AG20443 (cell line): ENCODE measurements at regions not wholly inside any gene's neighbourhood (a gene's known extent, or its start where the extent isn't known, plus 50 kb on each side); places are given as distances from the start of the nearest gene placed in this dataset.
"Not testable (repeated sequence)": the region's sequence is repeated elsewhere in the genome, so short reads cannot be mapped to it uniquely, and the experiment has no call there.

Experiments
- DNase-seq: peaks from one replicate; pipeline ENCODE4 v3.0.0; 2012; ENCODE audit warnings: low spot score, mixed read lengths

DNA sequence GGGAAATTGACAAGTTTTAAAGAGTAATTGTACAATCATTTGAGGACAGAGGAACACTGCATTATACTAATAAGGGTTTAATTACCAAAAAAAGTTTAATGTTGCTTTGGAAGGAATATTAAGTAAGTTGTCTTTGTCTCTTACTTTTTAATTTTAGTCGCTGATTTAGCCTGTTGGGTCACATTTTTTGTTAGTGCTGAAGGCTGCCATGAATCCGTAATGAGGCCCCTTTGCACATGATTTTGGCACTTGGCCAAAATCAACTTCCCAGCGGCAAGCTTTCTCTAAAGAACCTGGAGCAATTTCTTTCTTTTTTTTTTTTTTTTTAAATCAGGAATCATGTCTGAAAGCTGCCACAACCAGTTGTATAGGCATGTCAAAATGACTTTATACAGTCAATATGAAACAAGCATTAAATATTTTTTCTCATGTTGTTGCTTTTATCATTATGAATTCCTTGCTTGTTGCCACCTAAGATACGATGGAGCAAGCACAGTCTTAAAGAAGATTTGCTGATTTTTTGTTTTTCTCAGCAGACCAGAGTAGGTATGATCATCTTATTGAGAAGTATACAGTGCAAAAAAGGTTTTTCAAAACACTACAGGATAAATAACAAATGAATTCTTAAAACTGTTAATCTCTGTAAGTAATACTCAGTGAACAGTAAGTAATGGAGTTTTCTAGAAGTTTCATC lies 690.4 kb downstream of the USP25 start:
- DNase-seq: peak; percentile 11

GRCh38 chr21:16421007-16421406 lies 691.2 kb downstream of the USP25 start:
- no peak for DNase-seq

DNA sequence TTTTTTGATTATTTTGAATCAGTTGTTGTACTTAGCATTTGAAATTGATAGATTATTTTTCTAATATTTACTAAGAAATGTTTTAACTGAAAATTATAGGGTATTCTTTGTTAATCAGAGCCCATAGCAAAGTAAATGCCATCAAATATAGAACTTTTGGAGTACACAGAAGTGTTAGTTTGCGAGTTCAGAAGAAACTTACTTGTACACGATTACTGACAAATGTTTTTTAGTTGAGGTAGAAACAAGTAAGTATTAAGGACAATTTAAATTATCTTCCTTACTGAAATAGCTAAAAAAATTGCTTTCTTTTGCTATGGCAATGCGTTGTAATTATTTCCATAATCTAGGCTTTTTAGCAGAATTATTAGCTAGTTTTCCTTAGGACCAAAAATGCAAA lies 692.2 kb downstream of the USP25 start:
- DNase-seq: no peak

DNA sequence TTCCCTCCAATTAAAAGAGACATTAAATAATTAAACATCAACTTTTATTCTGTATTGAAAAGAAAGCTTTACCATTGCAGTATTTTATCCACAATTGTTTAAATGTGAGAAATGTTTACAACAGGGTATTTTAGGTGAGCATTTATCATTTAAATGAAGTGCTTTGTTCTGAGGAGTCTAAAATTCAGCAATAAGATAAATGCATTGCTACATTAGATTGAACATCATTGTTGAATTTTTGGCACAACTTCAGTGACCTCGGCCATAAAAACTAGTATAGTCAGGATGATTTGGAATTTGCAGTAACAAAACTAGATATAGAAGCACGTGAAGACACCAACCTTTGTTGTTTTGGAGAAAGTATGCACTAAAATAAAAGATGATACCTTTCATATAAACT lies 692.9 kb downstream of the USP25 start:
- no peak for DNase-seq

GRCh38 chr21:16423921-16424320 lies 694.1 kb downstream of the USP25 start:
- DNase-seq: no peak

DNA sequence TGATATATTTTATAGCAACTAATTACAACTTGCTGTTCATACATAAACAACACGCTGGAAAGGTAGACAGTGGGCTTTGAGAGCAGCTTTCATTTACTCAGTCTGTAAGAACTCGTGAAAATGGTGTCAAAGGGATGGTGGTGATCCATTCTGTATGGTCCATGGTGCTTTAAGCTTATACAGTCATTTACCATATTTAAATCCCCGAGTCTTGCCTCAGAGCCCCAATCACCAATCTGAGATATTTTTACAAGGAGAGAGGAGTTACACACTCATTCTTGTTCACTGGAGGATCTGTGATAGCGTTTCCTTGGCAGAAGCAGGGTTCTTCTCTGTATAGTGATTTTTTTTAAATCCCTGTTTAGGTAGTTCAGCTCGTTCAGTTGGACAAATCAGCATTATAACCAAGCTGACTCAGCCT lies 694.6 kb downstream of the USP25 start:
- DNase-seq: no peak

DNA sequence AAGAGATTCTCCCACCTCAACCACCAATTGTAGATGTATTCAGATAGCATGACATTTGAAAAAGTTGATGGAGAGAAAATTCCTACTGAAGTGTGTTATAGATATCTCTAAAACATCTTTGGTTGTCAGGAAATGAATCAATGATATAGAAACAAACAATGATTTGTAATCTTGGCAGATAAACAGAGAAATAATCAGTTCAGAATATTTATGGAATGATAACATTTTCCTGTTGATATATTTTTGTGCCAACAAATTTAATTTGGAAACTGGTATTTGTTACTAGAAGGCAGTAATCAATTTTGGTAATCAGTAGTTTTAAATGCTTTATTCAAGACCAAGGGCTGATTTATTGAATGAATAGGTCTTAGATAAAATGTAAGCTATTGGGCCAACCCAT lies 695.6 kb downstream of the USP25 start:
- no peak for DNase-seq

- DNase-seq: no peak
These were observed 697.2 kb downstream of the USP25 start for GRCh38 chr21:16426936-16427335.

- no peak for DNase-seq
These were observed 697.9 kb downstream of the USP25 start for GRCh38 chr21:16427587-16428087.

GRCh38 chr21:16437586-16437985 lies 707.8 kb downstream of the USP25 start:
- no peak for DNase-seq

- no peak for DNase-seq
These were observed 709.0 kb downstream of the USP25 start for GRCh38 chr21:16438761-16439160.

GRCh38 chr21:16441789-16442188 lies 712.0 kb downstream of the USP25 start:
- no peak for DNase-seq

DNA sequence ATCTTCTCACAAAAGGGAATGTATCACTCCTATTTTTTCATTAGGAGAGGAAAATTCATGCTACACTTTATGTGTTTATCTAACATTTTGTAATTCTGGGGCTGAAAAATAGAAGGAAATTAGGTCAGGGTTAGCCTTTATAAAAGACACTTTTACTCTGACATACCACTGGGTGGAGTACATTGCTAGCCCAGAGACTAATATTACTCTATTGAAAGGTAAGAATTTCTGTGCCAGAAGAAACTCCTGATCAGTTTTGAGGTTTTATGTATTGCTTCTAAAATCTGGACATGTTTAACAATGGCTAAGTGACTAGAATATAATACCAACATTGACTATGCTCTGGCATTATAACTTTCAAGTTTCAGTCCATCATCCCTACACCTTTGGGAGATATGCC lies 724.6 kb downstream of the USP25 start:
- peak; percentile 26 for DNase-seq

GRCh38 chr21:16455526-16455925 lies 725.7 kb downstream of the USP25 start:
- no peak for DNase-seq

DNA sequence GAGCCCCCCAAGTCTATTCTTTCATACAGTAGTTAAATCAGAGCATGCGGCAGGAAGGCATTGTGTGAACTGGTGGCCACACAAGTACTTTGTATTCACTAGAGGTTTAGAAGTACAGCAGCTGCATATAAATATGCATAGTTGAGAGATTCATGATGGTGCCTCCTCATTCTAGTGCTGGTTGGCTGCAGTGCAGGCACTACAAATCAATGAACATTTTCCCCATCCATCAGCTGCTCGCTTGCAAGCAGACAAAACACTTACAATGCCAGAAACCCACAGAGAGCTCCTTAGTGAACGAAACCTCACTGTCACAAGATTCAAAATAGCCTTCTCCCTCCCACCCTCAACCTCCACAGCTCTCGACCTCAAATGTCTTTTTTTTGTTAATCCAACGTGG lies 726.2 kb downstream of the USP25 start:
- DNase-seq: no peak

DNA sequence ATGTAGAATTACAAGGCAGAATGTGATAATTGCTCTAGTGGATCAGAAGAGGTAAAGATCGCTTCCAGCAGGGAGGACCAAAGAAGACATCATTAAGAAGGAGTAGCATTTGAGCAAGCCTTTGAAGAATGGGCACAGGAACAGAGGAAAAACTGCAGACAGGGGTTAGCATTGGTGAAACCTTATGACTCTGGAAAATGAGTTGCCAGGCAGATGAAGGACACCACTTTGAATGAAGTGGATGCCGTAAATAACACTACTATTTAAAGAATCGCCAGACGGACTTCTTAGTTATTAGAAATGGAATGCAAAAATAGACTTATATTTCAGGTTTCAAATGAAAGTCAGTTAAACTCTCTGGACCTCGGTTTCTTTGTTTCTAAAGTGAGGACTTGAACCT lies 727.7 kb downstream of the USP25 start:
- no peak for DNase-seq

- no peak for DNase-seq
These were observed 731.2 kb downstream of the USP25 start for GRCh38 chr21:16460936-16461335.

GRCh38 chr21:16464211-16464889 lies 734.6 kb downstream of the USP25 start:
- DNase-seq: not testable (repeated sequence)

DNA sequence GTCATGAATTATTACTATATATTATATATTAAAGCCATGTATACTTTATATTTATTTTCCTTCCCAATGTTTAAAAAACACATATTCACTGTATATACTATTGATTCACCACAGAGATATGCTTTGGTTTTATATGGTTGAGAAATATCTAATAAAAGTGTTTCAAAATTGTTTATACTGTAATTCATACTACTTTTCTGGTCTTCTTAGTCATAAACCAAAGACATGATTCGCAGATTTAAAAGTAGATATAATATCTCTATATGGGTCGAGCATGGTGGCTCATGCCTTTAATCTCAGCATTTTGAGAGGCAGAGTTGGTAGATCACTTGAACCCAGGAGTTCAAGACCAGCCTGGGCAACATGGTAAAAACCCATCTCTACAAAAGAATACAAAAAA lies 738.4 kb downstream of the USP25 start:
- DNase-seq: no peak

- no peak for DNase-seq
These were observed 744.2 kb downstream of the USP25 start for GRCh38 chr21:16473988-16474387.

DNA sequence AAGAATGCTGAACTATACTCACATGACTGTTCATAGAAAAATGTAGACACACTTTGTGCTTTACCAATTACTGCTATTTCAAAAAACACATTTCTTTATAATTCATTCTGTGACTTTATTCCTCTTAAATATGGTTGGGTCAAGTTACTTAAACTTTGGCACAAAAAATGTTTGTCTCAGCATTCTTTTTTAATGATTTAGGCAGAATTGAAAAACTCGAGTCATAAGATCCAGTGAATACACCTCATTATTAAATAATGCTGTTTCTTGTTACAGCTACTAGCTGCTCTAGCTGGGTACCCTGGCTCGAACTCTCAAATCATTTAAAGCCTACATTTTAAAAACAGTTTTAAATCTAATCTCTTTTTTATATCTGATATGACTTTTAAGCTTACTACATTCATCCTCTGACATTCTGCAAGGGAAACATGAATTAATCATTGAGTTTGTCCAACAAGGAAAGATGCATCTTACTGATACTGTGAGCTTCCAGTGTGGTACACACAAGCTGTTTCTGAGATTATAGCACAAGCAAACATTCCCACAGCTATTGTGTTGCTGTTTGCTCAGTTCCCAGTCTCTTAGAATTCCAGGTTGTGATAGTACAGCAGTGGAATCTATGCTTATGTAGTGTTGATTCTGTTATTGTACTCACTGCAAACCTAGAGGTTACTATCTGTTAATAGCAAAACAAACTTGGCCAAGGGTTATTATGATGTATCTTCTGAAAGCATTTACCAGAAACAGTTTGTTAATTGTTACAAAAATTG lies 746.5 kb downstream of the USP25 start:
- no peak for DNase-seq

GRCh38 chr21:16488042-16488441 lies 758.3 kb downstream of the USP25 start:
- DNase-seq: no peak

DNA sequence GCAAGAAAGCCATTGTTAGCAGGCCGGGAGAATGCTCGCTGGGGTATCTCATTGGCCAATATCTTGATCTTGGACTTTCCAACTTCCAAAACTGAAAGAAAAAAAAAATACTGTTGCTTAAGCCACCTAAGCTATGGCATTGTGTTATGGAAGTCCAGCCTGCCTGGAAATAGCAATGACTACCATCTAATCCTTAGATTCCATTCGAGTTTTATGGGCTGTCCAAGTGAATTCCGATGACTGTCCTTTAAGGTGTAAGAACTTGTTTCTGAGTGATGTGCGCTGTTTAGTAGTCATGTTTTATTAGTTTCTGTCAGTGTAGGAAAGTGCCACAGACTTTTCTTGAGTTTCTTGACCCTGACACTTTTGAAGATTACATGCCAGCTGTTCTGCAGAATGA lies 762.6 kb downstream of the USP25 start:
- DNase-seq: no peak
